ENCODE measurements at regions not wholly inside any gene's neighbourhood (a gene's known extent, or its start where the extent isn't known, plus 50 kb on each side); places are given as distances from the start of the nearest gene placed in this dataset.
A peak's percentile ranks its signal among the peaks of the same experiment; 100 is the strongest.

DNA sequence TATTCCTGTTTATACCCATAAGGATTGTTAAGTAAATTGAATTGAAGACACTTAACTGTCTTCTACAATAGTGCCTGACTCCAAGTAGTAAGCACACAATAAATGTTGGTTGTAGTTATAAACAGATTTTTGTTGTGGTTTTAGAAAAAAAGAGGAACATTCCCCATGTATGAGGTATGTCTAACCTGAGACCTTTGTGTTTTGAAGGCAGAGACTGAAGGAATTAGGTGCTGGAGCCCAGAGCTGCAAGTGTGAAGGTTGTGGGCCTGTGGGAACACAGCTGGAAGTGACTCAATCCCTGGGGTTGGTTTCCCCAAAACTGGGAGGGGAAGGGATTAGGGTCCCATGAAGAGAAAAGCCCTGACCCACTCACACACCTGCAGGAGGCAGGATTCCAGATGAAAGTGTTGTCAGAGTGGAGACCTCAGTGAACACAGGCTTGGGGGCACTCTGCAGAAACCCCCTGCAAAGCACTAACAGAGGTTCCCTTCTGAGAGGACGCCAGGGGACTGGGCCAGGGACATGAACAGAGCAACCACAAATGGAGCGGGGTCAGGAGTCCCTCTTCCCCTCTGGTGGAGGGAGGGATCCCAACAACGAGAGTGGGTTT lies 265.1 kb upstream of the KLF14 start:
- TF ChIP-seq, protein P1, sequence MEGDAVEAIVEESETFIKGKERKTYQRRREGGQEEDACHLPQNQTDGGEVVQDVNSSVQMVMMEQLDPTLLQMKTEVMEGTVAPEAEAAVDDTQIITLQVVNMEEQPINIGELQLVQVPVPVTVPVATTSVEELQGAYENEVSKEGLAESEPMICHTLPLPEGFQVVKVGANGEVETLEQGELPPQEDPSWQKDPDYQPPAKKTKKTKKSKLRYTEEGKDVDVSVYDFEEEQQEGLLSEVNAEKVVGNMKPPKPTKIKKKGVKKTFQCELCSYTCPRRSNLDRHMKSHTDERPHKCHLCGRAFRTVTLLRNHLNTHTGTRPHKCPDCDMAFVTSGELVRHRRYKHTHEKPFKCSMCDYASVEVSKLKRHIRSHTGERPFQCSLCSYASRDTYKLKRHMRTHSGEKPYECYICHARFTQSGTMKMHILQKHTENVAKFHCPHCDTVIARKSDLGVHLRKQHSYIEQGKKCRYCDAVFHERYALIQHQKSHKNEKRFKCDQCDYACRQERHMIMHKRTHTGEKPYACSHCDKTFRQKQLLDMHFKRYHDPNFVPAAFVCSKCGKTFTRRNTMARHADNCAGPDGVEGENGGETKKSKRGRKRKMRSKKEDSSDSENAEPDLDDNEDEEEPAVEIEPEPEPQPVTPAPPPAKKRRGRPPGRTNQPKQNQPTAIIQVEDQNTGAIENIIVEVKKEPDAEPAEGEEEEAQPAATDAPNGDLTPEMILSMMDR (conservative IDR thresholded peaks at IDR 0.05 in 1 of 2, IDR thresholded peaks at IDR 0.05 in 1 of 2; ENCODE audit: extremely low read depth in 1 of 2, insufficient read depth in 1 of 2, low read depth in 1 of 2, low read length in 2 of 2) = peak in 1 of 2 donors; percentile 22
- TF ChIP-seq EZH2 (IDR thresholded peaks at IDR 0.05; ENCODE audit: borderline replicate concordance, low read length) = no peak

Measured in mammary epithelial cell (primary cell).